A549 (cell line): ENCODE measurements at regions not wholly inside any gene's neighbourhood (a gene's known extent, or its start where the extent isn't known, plus 50 kb on each side); places are given as distances from the start of the nearest gene placed in this dataset.

Experiments
- ATAC-seq, 2 experiments: fragments of 200-7000 bp in 1 of 2; fragments of >200 bp in 1 of 2; cut with Nextera tagmentation in 1 of 2; cut with Tn5 transposase in 1 of 2; 3 replicates each; pipeline versions ENCODE4 v1.8.0 to v1.9.1; 2018 to 2020; ENCODE audit warnings: mild to moderate bottlenecking in 1 of 2, moderate library complexity in 1 of 2
- CTCF ChIA-PET: fragments of 300-600 bp; sonication (Branson Sonifier 250); formaldehyde crosslinking; extraction: SDS; loops from one replicate; lab custom pipeline; 2021; ENCODE audit warnings: antibody characterized with exemption, inconsistent platforms; lab: Yijun Ruan, JAX
- POLR2A ChIA-PET: fragments of 350-600 bp; formaldehyde crosslinking; extraction: SDS; loops from one replicate; lab custom pipeline; 2021; ENCODE audit warnings: antibody characterized with exemption, inconsistent platforms; lab: Yijun Ruan, JAX
- DNase-seq, 2 experiments: peaks; one replicate each; pipeline versions ENCODE4 v3.0.0 to v3.0.0-alpha.2; 2011 to 2016; ENCODE audit warnings: low read depth in 1 of 2, low spot score in 1 of 2
- FAIRE-seq: peaks from 2 replicates; lab custom pipeline; 2011; peaks lifted over from hg19 to GRCh38; lab: Jason Lieb, UNC
- H3K27ac ChIP-seq, 2 experiments: fragments of >200 bp; sonication (Bioruptor Twin); formaldehyde crosslinking; 3 replicates each; pipeline ENCODE4 v1.5.1; 2016 to 2017
- H3K4me1 ChIP-seq: fragments of >200 bp; sonication (Bioruptor Twin); formaldehyde crosslinking; 3 replicates; pipeline ENCODE4 v1.6.1; 2016
- H3K4me2 ChIP-seq: fragments of >200 bp; sonication (Bioruptor Twin); formaldehyde crosslinking; 3 replicates; pipeline ENCODE4 v1.6.1; 2016
- H3K4me3 ChIP-seq: fragments of >200 bp; sonication (Bioruptor Twin); formaldehyde crosslinking; 3 replicates; pipeline ENCODE4 v1.5.1; 2016
- H3K9me3 ChIP-seq: fragments of >200 bp; sonication (Bioruptor Twin); formaldehyde crosslinking; 3 replicates; pipeline ENCODE4 v1.6.1; 2016
- ATOH8 ChIP-seq: fragments of 250-450 bp; sonication (Bioruptor Pico); IDR thresholded peaks from 2 replicates; pipeline ENCODE4 v1.5.0; 2020; ENCODE audit warnings: low read depth, mild to moderate bottlenecking, moderate library complexity
- BHLHE40 ChIP-seq: IDR thresholded peaks from 2 replicates; pipeline ENCODE4 v1.6.1; 2012; ENCODE audit warnings: low read depth, low read length, inconsistent platforms
- CBX2 ChIP-seq: fragments of 200-600 bp; sonication (generic); IDR thresholded peaks from 2 replicates; pipeline ENCODE4 v1.6.1; 2016; ENCODE audit warnings: low read depth, mild to moderate bottlenecking, borderline replicate concordance
- CHD2 ChIP-seq: fragments of 150-350 bp; IDR thresholded peaks from 2 replicates; pipeline ENCODE4 v1.6.1; 2014; ENCODE audit warnings: low read length; ENCODE audit not compliant: partially characterized antibody
- CTCF ChIP-seq: fragments of >200 bp; sonication (Bioruptor Twin); formaldehyde crosslinking; IDR thresholded peaks from 3 replicates; pipeline ENCODE4 v1.5.1; 2016
- EHF ChIP-seq: fragments of 250-450 bp; sonication (Bioruptor Pico); IDR thresholded peaks from 2 replicates; pipeline ENCODE4 v1.5.0; 2020; ENCODE audit warnings: mild to moderate bottlenecking
- ELK1 ChIP-seq: fragments of 150-350 bp; IDR thresholded peaks from 2 replicates; pipeline ENCODE4 v1.6.1; 2014; ENCODE audit warnings: low read depth, mild to moderate bottlenecking, low read length
- FOSB ChIP-seq: fragments of 250-450 bp; sonication (Bioruptor Pico); IDR thresholded peaks from 2 replicates; pipeline ENCODE4 v1.5.0; 2020; ENCODE audit warnings: mild to moderate bottlenecking, moderate library complexity
- FOXS1 ChIP-seq: fragments of 250-450 bp; sonication (Bioruptor Pico); IDR thresholded peaks from 2 replicates; pipeline ENCODE4 v1.5.0; 2020; ENCODE audit warnings: mild to moderate bottlenecking, moderate library complexity
- HEYL ChIP-seq: fragments of 250-450 bp; sonication (Bioruptor Pico); IDR thresholded peaks from 2 replicates; pipeline ENCODE4 v1.8.0; 2021; ENCODE audit warnings: mild to moderate bottlenecking, moderate library complexity
- HOXA7 ChIP-seq: fragments of 250-450 bp; sonication (Bioruptor Pico); IDR thresholded peaks from 2 replicates; pipeline ENCODE4 v1.5.0; 2020; ENCODE audit warnings: mild to moderate bottlenecking, moderate library complexity
- MAFK ChIP-seq: fragments of 450-650 bp; IDR thresholded peaks from 2 replicates; pipeline ENCODE4 v1.6.1; 2014; ENCODE audit not compliant: partially characterized antibody
- MYC ChIP-seq: IDR thresholded peaks from 2 replicates; pipeline ENCODE4 v1.6.1; 2012; ENCODE audit warnings: mild to moderate bottlenecking, inconsistent platforms, low read length, improper control_type of control experiment, borderline replicate concordance
- NPAS2 ChIP-seq: fragments of 250-450 bp; sonication (Bioruptor Pico); IDR thresholded peaks from 2 replicates; pipeline ENCODE4 v1.8.0; 2022; ENCODE audit warnings: mild to moderate bottlenecking, moderate library complexity, borderline replicate concordance
- NR3C1 ChIP-seq: fragments of >200 bp; sonication (Bioruptor Twin); formaldehyde crosslinking; IDR thresholded peaks from 3 replicates; pipeline ENCODE4 v1.6.1; 2017
- POLR2A ChIP-seq: IDR thresholded peaks from 2 replicates; pipeline ENCODE4 v1.6.1; 2012; ENCODE audit warnings: mild to moderate bottlenecking, low read length
- POLR2AphosphoS2 ChIP-seq: conservative IDR thresholded peaks from 2 replicates; pipeline ENCODE4 v1.6.1; 2012; ENCODE audit warnings: low read length, improper control_type of control experiment, inconsistent platforms
- RARB ChIP-seq: fragments of 250-450 bp; sonication (Bioruptor Pico); IDR thresholded peaks from 2 replicates; pipeline ENCODE4 v1.8.0; 2021; ENCODE audit warnings: mild to moderate bottlenecking, moderate library complexity
- RCOR1 ChIP-seq: fragments of 150-350 bp; IDR thresholded peaks from 2 replicates; pipeline ENCODE4 v1.6.1; 2014; ENCODE audit warnings: antibody characterized with exemption, low read length, low read depth
- REST ChIP-seq: fragments of 200-600 bp; sonication (generic); IDR thresholded peaks from 2 replicates; pipeline ENCODE4 v1.6.1; 2016; ENCODE audit warnings: antibody characterized with exemption, mild to moderate bottlenecking, moderate library complexity
- RFX5 ChIP-seq: fragments of 450-650 bp; IDR thresholded peaks from 2 replicates; pipeline ENCODE4 v1.7.1; 2014; ENCODE audit warnings: antibody characterized with exemption, mild to moderate bottlenecking, moderate library complexity
- TFCP2L1 ChIP-seq: fragments of 250-450 bp; sonication (Bioruptor Pico); IDR thresholded peaks from 2 replicates; pipeline ENCODE4 v1.5.0; 2021; ENCODE audit warnings: mild to moderate bottlenecking
- ZSCAN20 ChIP-seq: fragments of 250-450 bp; sonication (Bioruptor Pico); IDR thresholded peaks from 2 replicates; pipeline ENCODE4 v1.8.0; 2022; ENCODE audit warnings: mild to moderate bottlenecking, moderate library complexity
- WGBS: methylation state at CpG from one replicate; pipeline ENCODE4 v1.1.6; 2017; ENCODE audit errors: missing lambda C conversion rate; 5-methylcytosine and 5-hydroxymethylcytosine counted together
- TF ChIP-seq, protein P1 (sequence below): fragments of >200 bp; sonication (Bioruptor Twin); formaldehyde crosslinking; IDR thresholded peaks from 3 replicates; pipeline ENCODE4 v1.6.1; 2016

DNA sequence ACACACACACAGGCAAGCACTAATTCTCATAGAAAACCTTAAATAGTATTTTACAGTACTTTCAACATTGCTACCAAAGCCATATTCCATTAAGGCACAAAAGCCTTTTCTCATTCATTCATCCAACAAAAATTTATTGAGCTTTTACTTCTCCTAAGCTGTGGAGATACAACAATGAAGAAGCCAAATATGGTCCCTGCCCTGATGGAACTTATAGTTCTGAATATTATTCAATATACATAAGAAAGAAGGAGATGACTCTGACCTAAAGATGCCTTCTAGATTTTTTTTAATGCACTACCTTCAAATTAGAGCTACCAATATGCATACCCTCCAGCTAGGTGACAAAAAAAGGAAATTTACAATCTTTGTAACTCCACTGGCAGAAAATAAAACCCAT, 90.0 kb upstream of the WDR44 start:
- no peak overlapping the region for H3K27ac ChIP-seq
- H3K4me2 ChIP-seq, result no peak overlapping the region
- ATAC-seq (no peak), DNase-seq (no peak), FAIRE-seq (no peak)
- no peaks in the 10 kb centered on the region for H3K9me3 ChIP-seq
- no peaks in the 10 kb centered on the region for H3K4me1 ChIP-seq
- CTCF ChIA-PET, result interaction anchor here (2.1 to 2.5 kb wide), 2 partner anchors 8 to 44 kb away, joined by 4 to 14 read pairs; no protein-coding TSS in a partner anchor
- no peak overlapping the region for H3K4me3 ChIP-seq
- POLR2A ChIA-PET, result no interaction called here
- no peak for TF ChIP-seq ATOH8 (CRISPR knock-in tag)
- TF ChIP-seq NPAS2 (CRISPR knock-in tag), result no peak
- no peak for TF ChIP-seq RFX5
- no peak for TF ChIP-seq RARB
- no peak for TF ChIP-seq CBX2
- TF ChIP-seq ZSCAN20, result no peak
- TF ChIP-seq REST, result no peak
- TF ChIP-seq NR3C1, result no peak
- no peak for TF ChIP-seq CTCF
- no peak for TF ChIP-seq FOSB (CRISPR knock-in tag)
- TF ChIP-seq, protein P1, sequence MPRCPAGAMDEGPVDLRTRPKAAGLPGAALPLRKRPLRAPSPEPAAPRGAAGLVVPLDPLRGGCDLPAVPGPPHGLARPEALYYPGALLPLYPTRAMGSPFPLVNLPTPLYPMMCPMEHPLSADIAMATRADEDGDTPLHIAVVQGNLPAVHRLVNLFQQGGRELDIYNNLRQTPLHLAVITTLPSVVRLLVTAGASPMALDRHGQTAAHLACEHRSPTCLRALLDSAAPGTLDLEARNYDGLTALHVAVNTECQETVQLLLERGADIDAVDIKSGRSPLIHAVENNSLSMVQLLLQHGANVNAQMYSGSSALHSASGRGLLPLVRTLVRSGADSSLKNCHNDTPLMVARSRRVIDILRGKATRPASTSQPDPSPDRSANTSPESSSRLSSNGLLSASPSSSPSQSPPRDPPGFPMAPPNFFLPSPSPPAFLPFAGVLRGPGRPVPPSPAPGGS, result no peak
- no peak for TF ChIP-seq ELK1

- H3K9me3 ChIP-seq, result no peaks in the 10 kb centered on the region
- TF ChIP-seq POLR2AphosphoS2 (no peak), CHD2 (no peak), TFCP2L1 (no peak), HEYL (CRISPR knock-in tag) (no peak), MYC (no peak), HOXA7 (CRISPR knock-in tag) (no peak), FOXS1 (CRISPR knock-in tag) (no peak), RCOR1 (no peak), BHLHE40 (no peak), RFX5 (no peak), ATOH8 (CRISPR knock-in tag) (no peak), POLR2A (no peak), EHF (CRISPR knock-in tag) (no peak), MAFK (no peak), CTCF (no peak)
- TF ChIP-seq, protein P1, result no peak
Observed at GRCh38 chrX:118257781-118258180, 88.1 kb upstream of the WDR44 start.

More at GRCh38 chrX:118257781-118258180, 88.1 kb upstream of the WDR44 start:
- no peak overlapping the region for H3K4me3 ChIP-seq
- no peak overlapping the region for H3K27ac ChIP-seq
- ChIA-PET POLR2A (no interaction called here), CTCF (no interaction called here)
- DNase-seq (no peak), FAIRE-seq (peak; percentile 7), ATAC-seq (no peak)
- no peak overlapping the region for H3K4me2 ChIP-seq
- no peaks in the 10 kb centered on the region for H3K4me1 ChIP-seq
- 33% methylated on average over 4 of the region's 4 CpGs for WGBS
